ENCODE measurements at regions not wholly inside any gene's neighbourhood (a gene's known extent, or its start where the extent isn't known, plus 50 kb on each side); places are given as distances from the start of the nearest gene placed in this dataset.
"Not testable (repeated sequence)": the region's sequence is repeated elsewhere in the genome, so short reads cannot be mapped to it uniquely, and the experiment has no call there.

GRCh38 chr20:52312132-52312729 is 120.7 kb upstream of the ZFP64 start:
- Mint-ChIP-seq H3K27me3 (no peaks in the 10 kb centered on the region), H3K36me3 (no peaks in the 10 kb centered on the region), H3K9me3 (no peaks in the 10 kb centered on the region), H3K27ac (peak overlapping the region; percentile 41), H3K4me1 (peaks cover 47% of the 10 kb centered on the region), H3K4me3 (no peak overlapping the region)

- Mint-ChIP-seq H3K27ac (no peak overlapping the region), H3K9me3 (no peaks in the 10 kb centered on the region), H3K4me1 (peaks cover 56% of the 10 kb centered on the region), H3K36me3 (no peaks in the 10 kb centered on the region), H3K4me3 (no peak overlapping the region), H3K27me3 (no peaks in the 10 kb centered on the region)
Observed at GRCh38 chr20:52311209-52311794, 119.7 kb upstream of the ZFP64 start.

- Mint-ChIP-seq H3K4me3 (no peak overlapping the region), H3K4me1 (peaks cover 65% of the 10 kb centered on the region), H3K9me3 (no peaks in the 10 kb centered on the region), H3K27ac (no peak overlapping the region), H3K27me3 (no peaks in the 10 kb centered on the region), H3K36me3 (no peaks in the 10 kb centered on the region)
Observed at GRCh38 chr20:52309181-52309580, 117.6 kb upstream of the ZFP64 start.

- Mint-ChIP-seq H3K27me3 (no peaks in the 10 kb centered on the region), H3K9me3 (no peaks in the 10 kb centered on the region), H3K36me3 (no peaks in the 10 kb centered on the region), H3K27ac (no peak overlapping the region), H3K4me3 (no peak overlapping the region), H3K4me1 (peaks cover 70% of the 10 kb centered on the region)
Observed at GRCh38 chr20:52306477-52306876, 114.9 kb upstream of the ZFP64 start.

- peak overlapping the region; percentile 89 for H3K27ac Mint-ChIP-seq
- H3K4me3 Mint-ChIP-seq: peak overlapping the region; percentile 53
- no peaks in the 10 kb centered on the region for H3K27me3 Mint-ChIP-seq
- no peaks in the 10 kb centered on the region for H3K9me3 Mint-ChIP-seq
- peaks cover 73% of the 10 kb centered on the region for H3K4me1 Mint-ChIP-seq
- H3K36me3 Mint-ChIP-seq: no peaks in the 10 kb centered on the region
Observed at GRCh38 chr20:52305858-52306257, 114.3 kb upstream of the ZFP64 start.

- H3K4me3 Mint-ChIP-seq: peak overlapping the region; percentile 48
- H3K4me1 Mint-ChIP-seq: peaks cover 75% of the 10 kb centered on the region
- no peaks in the 10 kb centered on the region for H3K27me3 Mint-ChIP-seq
- H3K36me3 Mint-ChIP-seq: no peaks in the 10 kb centered on the region
- H3K9me3 Mint-ChIP-seq: no peaks in the 10 kb centered on the region
- peak overlapping the region; percentile 89 for H3K27ac Mint-ChIP-seq
Observed at GRCh38 chr20:52305024-52305645, 113.6 kb upstream of the ZFP64 start.

GRCh38 chr20:52303281-52303950 is 111.8 kb upstream of the ZFP64 start:
- no peaks in the 10 kb centered on the region for H3K36me3 Mint-ChIP-seq
- H3K4me1 Mint-ChIP-seq: peaks cover 71% of the 10 kb centered on the region
- H3K27ac Mint-ChIP-seq: peak overlapping the region; percentile 41
- H3K27me3 Mint-ChIP-seq: no peaks in the 10 kb centered on the region
- no peak overlapping the region for H3K4me3 Mint-ChIP-seq
- H3K9me3 Mint-ChIP-seq: no peaks in the 10 kb centered on the region

- Mint-ChIP-seq H3K27ac (peak overlapping the region; percentile 8), H3K27me3 (no peaks in the 10 kb centered on the region), H3K4me3 (no peak overlapping the region), H3K9me3 (no peaks in the 10 kb centered on the region), H3K36me3 (no peaks in the 10 kb centered on the region), H3K4me1 (peaks cover 67% of the 10 kb centered on the region)
Observed at GRCh38 chr20:52302736-52303135, 111.2 kb upstream of the ZFP64 start.

- Mint-ChIP-seq H3K27ac (peak overlapping the region; percentile 48), H3K4me3 (peak overlapping the region; percentile 4), H3K4me1 (peaks cover 60% of the 10 kb centered on the region)
- not testable (repeated sequence) for H3K9me3 Mint-ChIP-seq, H3K27me3 Mint-ChIP-seq, H3K36me3 Mint-ChIP-seq
Observed at GRCh38 chr20:52302051-52302450, 110.5 kb upstream of the ZFP64 start.

- H3K4me1 Mint-ChIP-seq: no peaks in the 10 kb centered on the region
Observed at GRCh38 chr20:52295556-52295955, 104.0 kb upstream of the ZFP64 start.

GRCh38 chr20:52294106-52294628 is 102.6 kb upstream of the ZFP64 start:
- H3K27me3 Mint-ChIP-seq: no peaks in the 10 kb centered on the region
- no peak overlapping the region for H3K4me3 Mint-ChIP-seq
- peaks cover 2% of the 10 kb centered on the region for H3K36me3 Mint-ChIP-seq
- no peaks in the 10 kb centered on the region for H3K9me3 Mint-ChIP-seq
- H3K4me1 Mint-ChIP-seq: peaks cover 6% of the 10 kb centered on the region
- no peak overlapping the region for H3K27ac Mint-ChIP-seq

More at GRCh38 chr20:52295556-52295955, 104.0 kb upstream of the ZFP64 start:
- no peaks in the 10 kb centered on the region for H3K9me3 Mint-ChIP-seq
- H3K36me3 Mint-ChIP-seq: peaks cover 2% of the 10 kb centered on the region
- H3K27ac Mint-ChIP-seq: no peak overlapping the region
- H3K4me3 Mint-ChIP-seq: no peak overlapping the region
- no peaks in the 10 kb centered on the region for H3K27me3 Mint-ChIP-seq

- no peak overlapping the region for H3K27ac Mint-ChIP-seq
- peaks cover 2% of the 10 kb centered on the region for H3K36me3 Mint-ChIP-seq
- H3K27me3 Mint-ChIP-seq: no peaks in the 10 kb centered on the region
- H3K9me3 Mint-ChIP-seq: no peaks in the 10 kb centered on the region
- H3K4me1 Mint-ChIP-seq: peaks cover 14% of the 10 kb centered on the region
- no peak overlapping the region for H3K4me3 Mint-ChIP-seq
Observed at GRCh38 chr20:52291109-52291508, 99.5 kb upstream of the ZFP64 start.

GRCh38 chr20:52290569-52290968 is 99.0 kb upstream of the ZFP64 start:
- H3K4me3 Mint-ChIP-seq: no peak overlapping the region
- no peak overlapping the region for H3K27ac Mint-ChIP-seq
- peaks cover 14% of the 10 kb centered on the region for H3K4me1 Mint-ChIP-seq
- no peaks in the 10 kb centered on the region for H3K9me3 Mint-ChIP-seq
- peaks cover 2% of the 10 kb centered on the region for H3K36me3 Mint-ChIP-seq
- H3K27me3 Mint-ChIP-seq: no peaks in the 10 kb centered on the region

- peaks cover 14% of the 10 kb centered on the region for H3K4me1 Mint-ChIP-seq
- H3K4me3 Mint-ChIP-seq: no peak overlapping the region
- H3K27ac Mint-ChIP-seq: no peak overlapping the region
- H3K36me3 Mint-ChIP-seq: peaks cover 2% of the 10 kb centered on the region
- no peaks in the 10 kb centered on the region for H3K27me3 Mint-ChIP-seq
- no peaks in the 10 kb centered on the region for H3K9me3 Mint-ChIP-seq
Observed at GRCh38 chr20:52289956-52290565, 98.5 kb upstream of the ZFP64 start.

GRCh38 chr20:52280407-52280806 is 88.8 kb upstream of the ZFP64 start:
- no peak overlapping the region for H3K27ac Mint-ChIP-seq
- no peak overlapping the region for H3K4me3 Mint-ChIP-seq
- H3K27me3 Mint-ChIP-seq: peaks cover 5% of the 10 kb centered on the region
- peaks cover 1% of the 10 kb centered on the region for H3K36me3 Mint-ChIP-seq
- no peaks in the 10 kb centered on the region for H3K9me3 Mint-ChIP-seq
- H3K4me1 Mint-ChIP-seq: no peaks in the 10 kb centered on the region
